HUES6 (cell line): ENCODE measurements at regions not wholly inside any gene's neighbourhood (a gene's known extent, or its start where the extent isn't known, plus 50 kb on each side); places are given as distances from the start of the nearest gene placed in this dataset.
"Not testable (repeated sequence)": the region's sequence is repeated elsewhere in the genome, so short reads cannot be mapped to it uniquely, and the experiment has no call there.

Source experiments
- H3K27ac ChIP-seq: 2 replicates; pipeline ENCODE4 v1.7.0; 2013; ENCODE audit warnings: low read depth, mild to moderate bottlenecking, low read length, inconsistent platforms
- H3K27me3 ChIP-seq: 2 replicates; pipeline ENCODE4 v1.6.1; 2013; ENCODE audit warnings: low read length; ENCODE audit not compliant: control insufficient read depth, insufficient read depth
- H3K36me3 ChIP-seq: 2 replicates; pipeline ENCODE4 v1.6.1; 2013; ENCODE audit warnings: low read length; ENCODE audit not compliant: control insufficient read depth, insufficient read depth
- H3K4me1 ChIP-seq: 2 replicates; pipeline ENCODE4 v1.6.1; 2013; ENCODE audit warnings: low read length; ENCODE audit not compliant: control insufficient read depth, insufficient read depth
- H3K4me3 ChIP-seq: 2 replicates; pipeline ENCODE4 v1.5.1; 2013; ENCODE audit warnings: low read depth, low read length
- H3K9ac ChIP-seq: one replicate; pipeline ENCODE4 v1.6.1; 2013; ENCODE audit warnings: mild to moderate bottlenecking, low read length
- H3K9me3 ChIP-seq: 2 replicates; pipeline ENCODE4 v1.6.1; 2013; ENCODE audit warnings: low read depth, low read length; ENCODE audit not compliant: control insufficient read depth, insufficient read depth

- H3K27ac ChIP-seq, result no peak overlapping the region
- peaks cover 24% of the 10 kb centered on the region for H3K9me3 ChIP-seq
- no peak overlapping the region for H3K9ac ChIP-seq
- no peak overlapping the region for H3K4me3 ChIP-seq
- no peaks in the 10 kb centered on the region for H3K27me3 ChIP-seq
- H3K4me1 ChIP-seq, result peaks cover 6% of the 10 kb centered on the region; the same call in 1 of the 2 replicates
- H3K36me3 ChIP-seq, result no peaks in the 10 kb centered on the region
Observed at GRCh38 chrX:40971736-40972135, 113.5 kb upstream of the USP9X start.

GRCh38 chrX:40973619-40974018 is 111.6 kb upstream of the USP9X start:
- Histone ChIP-seq H3K4me3 (no peak overlapping the region), H3K27me3 (no peaks in the 10 kb centered on the region), H3K27ac (no peak overlapping the region), H3K36me3 (no peaks in the 10 kb centered on the region), H3K9me3 (peaks cover 30% of the 10 kb centered on the region), H3K9ac (no peak overlapping the region), H3K4me1 (peaks cover 6% of the 10 kb centered on the region; the same call in 1 of the 2 replicates)

GRCh38 chrX:40975951-40976350 is 109.3 kb upstream of the USP9X start:
- no peaks in the 10 kb centered on the region for H3K27me3 ChIP-seq
- no peaks in the 10 kb centered on the region for H3K36me3 ChIP-seq
- H3K27ac ChIP-seq, result no peak overlapping the region
- no peak overlapping the region for H3K4me3 ChIP-seq
- H3K9ac ChIP-seq, result no peak overlapping the region
- H3K9me3 ChIP-seq, result peaks cover 24% of the 10 kb centered on the region
- H3K4me1 ChIP-seq, result peaks cover 6% of the 10 kb centered on the region; the same call in 1 of the 2 replicates

GRCh38 chrX:40976981-40977380 is 108.3 kb upstream of the USP9X start:
- peaks cover 2% of the 10 kb centered on the region; the same call in 1 of the 2 replicates for H3K4me1 ChIP-seq
- peaks cover 24% of the 10 kb centered on the region for H3K9me3 ChIP-seq
- no peaks in the 10 kb centered on the region for H3K27me3 ChIP-seq
- H3K9ac ChIP-seq, result no peak overlapping the region
- no peak overlapping the region for H3K27ac ChIP-seq
- no peak overlapping the region for H3K4me3 ChIP-seq
- H3K36me3 ChIP-seq, result no peaks in the 10 kb centered on the region

GRCh38 chrX:40984962-40985361 is 100.3 kb upstream of the USP9X start:
- Histone ChIP-seq H3K4me1 (peaks cover 9% of the 10 kb centered on the region; the same call in 1 of the 2 replicates), H3K27ac (no peak overlapping the region), H3K4me3 (no peak overlapping the region), H3K36me3 (no peaks in the 10 kb centered on the region), H3K27me3 (no peaks in the 10 kb centered on the region), H3K9ac (no peak overlapping the region), H3K9me3 (peaks cover 9% of the 10 kb centered on the region)

GRCh38 chrX:40987413-40987812 is 97.8 kb upstream of the USP9X start:
- H3K4me3 ChIP-seq, result no peak overlapping the region
- H3K9ac ChIP-seq, result no peak overlapping the region
- H3K36me3 ChIP-seq, result no peaks in the 10 kb centered on the region
- H3K27me3 ChIP-seq, result no peaks in the 10 kb centered on the region
- H3K4me1 ChIP-seq, result peaks cover 9% of the 10 kb centered on the region; the same call in 1 of the 2 replicates
- no peak overlapping the region for H3K27ac ChIP-seq
- peaks cover 11% of the 10 kb centered on the region for H3K9me3 ChIP-seq

GRCh38 chrX:40988100-40988499 is 97.1 kb upstream of the USP9X start:
- H3K27ac ChIP-seq, result no peak overlapping the region
- no peaks in the 10 kb centered on the region for H3K27me3 ChIP-seq
- H3K9ac ChIP-seq, result no peak overlapping the region
- no peaks in the 10 kb centered on the region for H3K36me3 ChIP-seq
- H3K4me1 ChIP-seq, result peaks cover 9% of the 10 kb centered on the region; the same call in 1 of the 2 replicates
- H3K4me3 ChIP-seq, result no peak overlapping the region
- peaks cover 11% of the 10 kb centered on the region for H3K9me3 ChIP-seq

- H3K9me3 ChIP-seq, result peaks cover 15% of the 10 kb centered on the region; the same call in 1 of the 2 replicates
- H3K9ac ChIP-seq, H3K4me3 ChIP-seq, H3K36me3 ChIP-seq, H3K27me3 ChIP-seq, H3K4me1 ChIP-seq, H3K27ac ChIP-seq: not testable (repeated sequence)
Observed at GRCh38 chrX:40993395-40993794, 91.8 kb upstream of the USP9X start.

- peak overlapping the region; percentile 69 for H3K27ac ChIP-seq
- peaks cover 8% of the 10 kb centered on the region for H3K4me1 ChIP-seq
- H3K4me3 ChIP-seq, result peak overlapping the region; percentile 11; the same call in 1 of the 2 replicates
- no peaks in the 10 kb centered on the region for H3K27me3 ChIP-seq
- H3K36me3 ChIP-seq, result no peaks in the 10 kb centered on the region
- H3K9ac ChIP-seq, result no peak overlapping the region
- peaks cover 6% of the 10 kb centered on the region; the same call in 1 of the 2 replicates for H3K9me3 ChIP-seq
Observed at GRCh38 chrX:40996886-40997530, 88.2 kb upstream of the USP9X start.

GRCh38 chrX:40998123-40998522 is 87.1 kb upstream of the USP9X start:
- H3K9me3 ChIP-seq, result peaks cover 6% of the 10 kb centered on the region; the same call in 1 of the 2 replicates
- H3K4me3 ChIP-seq, result no peak overlapping the region
- H3K27ac ChIP-seq, result no peak overlapping the region
- no peak overlapping the region for H3K9ac ChIP-seq
- H3K27me3 ChIP-seq, result no peaks in the 10 kb centered on the region
- H3K36me3 ChIP-seq, result no peaks in the 10 kb centered on the region
- peaks cover 8% of the 10 kb centered on the region for H3K4me1 ChIP-seq

- Histone ChIP-seq H3K9ac (no peak overlapping the region), H3K4me1 (peaks cover 15% of the 10 kb centered on the region), H3K36me3 (no peaks in the 10 kb centered on the region), H3K4me3 (no peak overlapping the region), H3K27ac (no peak overlapping the region), H3K27me3 (no peaks in the 10 kb centered on the region), H3K9me3 (peaks cover 3% of the 10 kb centered on the region; the same call in 1 of the 2 replicates)
Observed at GRCh38 chrX:41001327-41001726, 83.9 kb upstream of the USP9X start.
